ENCODE measurements at regions not wholly inside any gene's neighbourhood (a gene's known extent, or its start where the extent isn't known, plus 50 kb on each side); places are given as distances from the start of the nearest gene placed in this dataset.

- H3K4me3 ChIP-seq (ENCODE audit: low read depth, low read length) = no peak overlapping the region
- no peak for TF ChIP-seq CTCF (IDR thresholded peaks at IDR 0.05; ENCODE audit: insufficient read depth, low read length)
- DNase-seq (ENCODE audit: low read depth) = no peak
These were observed 608.3 kb upstream of the SALL1 start for GRCh38 chr16:51759329-51759728.

GRCh38 chr16:51757921-51758479 is 606.9 kb upstream of the SALL1 start:
- no peak for DNase-seq (ENCODE audit: low read depth)
- TF ChIP-seq CTCF (IDR thresholded peaks at IDR 0.05; ENCODE audit: insufficient read depth, low read length) = no peak
- H3K4me3 ChIP-seq (ENCODE audit: low read depth, low read length) = no peak overlapping the region

GRCh38 chr16:51757505-51757904 is 606.4 kb upstream of the SALL1 start:
- TF ChIP-seq CTCF (IDR thresholded peaks at IDR 0.05; ENCODE audit: insufficient read depth, low read length) = no peak
- H3K4me3 ChIP-seq (ENCODE audit: low read depth, low read length) = no peak overlapping the region
- no peak for DNase-seq (ENCODE audit: low read depth)

- no peak for DNase-seq (ENCODE audit: low read depth)
- no peak for TF ChIP-seq CTCF (IDR thresholded peaks at IDR 0.05; ENCODE audit: insufficient read depth, low read length)
- H3K4me3 ChIP-seq (ENCODE audit: low read depth, low read length) = no peak overlapping the region
These were observed 606.0 kb upstream of the SALL1 start for GRCh38 chr16:51757124-51757470.

GRCh38 chr16:51756447-51757123 is 605.5 kb upstream of the SALL1 start:
- no peak overlapping the region for H3K4me3 ChIP-seq (ENCODE audit: low read depth, low read length)
- DNase-seq (ENCODE audit: low read depth) = no peak
- TF ChIP-seq CTCF (IDR thresholded peaks at IDR 0.05; ENCODE audit: insufficient read depth, low read length) = no peak

GRCh38 chr16:51755577-51756355 is 604.7 kb upstream of the SALL1 start:
- TF ChIP-seq CTCF (IDR thresholded peaks at IDR 0.05; ENCODE audit: insufficient read depth, low read length) = no peak
- no peak for DNase-seq (ENCODE audit: low read depth)
- H3K4me3 ChIP-seq (ENCODE audit: low read depth, low read length) = no peak overlapping the region

Data from fibroblast of the aortic adventitia (primary cell).